GM11168 (cell line): ENCODE measurements at regions not wholly inside any gene's neighbourhood (a gene's known extent, or its start where the extent isn't known, plus 50 kb on each side); places are given as distances from the start of the nearest gene placed in this dataset.

Experiments
- in situ Hi-C: fragments of 300-500 bp; cut with MboI; formaldehyde crosslinking; loops from one replicate; pipeline ENCODE4 v1.12.0; 2022; ENCODE audit warnings: low sequenced_read_pairs; ENCODE audit not compliant: unreplicated experiment

- in situ Hi-C loops: no loop called here
Observed at GRCh38 chr13:106145997-106146864, 389.2 kb downstream of the EFNB2 start.

- in situ Hi-C loops: no loop called here
Observed at GRCh38 chr13:106145070-106145469, 390.4 kb downstream of the EFNB2 start.

GRCh38 chr13:106143930-106144709, 391.3 kb downstream of the EFNB2 start:
- in situ Hi-C loops: no loop called here

DNA sequence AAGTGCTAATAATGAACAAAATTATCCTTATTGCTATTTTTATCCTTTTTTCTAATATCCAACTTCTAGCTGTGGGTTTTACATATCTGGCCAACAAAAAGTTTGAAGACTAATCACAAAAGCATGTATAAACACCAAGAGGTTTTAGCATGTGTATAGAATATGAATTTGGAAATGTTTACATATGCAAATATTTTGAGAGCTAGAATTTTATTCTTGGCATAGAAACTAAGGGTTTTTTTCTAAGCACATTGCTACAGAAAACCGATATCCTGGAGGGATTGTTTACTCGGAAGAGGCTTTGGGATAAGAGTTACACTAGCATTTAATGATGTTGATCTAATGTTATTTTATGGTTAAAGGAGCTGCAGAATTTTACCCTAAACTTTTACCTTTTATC, 392.1 kb downstream of the EFNB2 start:
- in situ Hi-C loops: no loop called here

GRCh38 chr13:106140476-106140875, 395.0 kb downstream of the EFNB2 start:
- in situ Hi-C loops: no loop called here

- in situ Hi-C loops: no loop called here
Observed at GRCh38 chr13:106139942-106140341, 395.5 kb downstream of the EFNB2 start.

- in situ Hi-C loops: no loop called here
Observed at GRCh38 chr13:106139377-106139776, 396.1 kb downstream of the EFNB2 start.

GRCh38 chr13:106138620-106139019, 396.8 kb downstream of the EFNB2 start:
- in situ Hi-C loops: no loop called here

DNA sequence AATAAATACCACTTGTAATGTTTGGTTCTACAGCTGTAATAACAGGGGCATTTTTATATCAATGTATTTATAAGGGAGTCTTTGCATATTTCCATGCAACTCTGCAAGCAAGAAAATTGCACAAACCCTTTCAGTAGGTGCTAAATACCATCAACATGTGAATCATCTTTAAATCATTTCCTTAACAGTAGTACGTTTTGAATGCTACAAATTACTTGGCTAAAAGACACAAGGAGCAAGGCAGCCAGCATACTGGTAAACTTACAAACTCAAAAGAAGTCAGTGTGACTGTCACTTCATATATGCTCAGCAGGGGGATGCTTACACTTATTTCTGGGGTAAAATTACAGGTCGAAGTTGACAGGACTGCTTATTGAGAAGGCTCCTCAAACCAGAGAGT, 402.4 kb downstream of the EFNB2 start:
- in situ Hi-C loops: no loop called here

- in situ Hi-C loops: no loop called here
Observed at GRCh38 chr13:106132216-106132615, 403.2 kb downstream of the EFNB2 start.

DNA sequence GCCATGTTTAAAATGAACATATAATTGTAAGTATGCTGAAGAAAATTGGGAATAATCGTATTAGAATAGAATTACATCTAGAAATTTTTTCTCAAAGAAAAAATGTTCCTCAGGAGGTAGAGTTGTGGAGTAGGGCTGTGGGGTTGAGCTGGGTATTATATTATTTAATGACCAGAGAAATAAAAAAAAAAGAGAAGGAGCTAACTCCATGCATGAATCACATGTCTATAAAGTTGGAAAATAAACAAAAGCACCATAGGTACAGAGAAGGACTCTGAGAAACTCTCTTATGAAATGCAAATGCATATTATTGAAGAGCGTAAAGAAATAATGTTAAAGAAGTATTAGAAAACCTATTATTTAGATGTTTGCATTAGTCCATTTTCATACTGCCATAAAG, 405.5 kb downstream of the EFNB2 start:
- in situ Hi-C loops: no loop called here

DNA sequence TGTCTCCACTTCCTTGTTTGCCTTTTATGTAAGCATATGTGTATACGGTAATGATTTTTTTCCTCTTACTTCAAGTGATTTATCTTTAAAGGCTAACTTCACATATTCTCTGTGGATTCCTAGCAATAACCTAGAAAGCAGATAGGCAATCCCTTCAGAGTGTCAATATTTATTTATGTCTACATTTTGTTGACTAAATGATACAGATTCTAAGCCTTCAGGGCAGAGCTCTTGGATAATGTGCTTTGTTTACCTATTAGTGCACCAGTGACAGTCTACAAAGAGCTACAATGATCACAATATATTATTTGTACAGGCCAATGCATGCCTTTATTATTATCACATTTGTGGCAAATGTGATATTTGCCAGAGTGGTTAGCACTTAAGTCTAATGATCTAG, 406.2 kb downstream of the EFNB2 start:
- in situ Hi-C loops: no loop called here

DNA sequence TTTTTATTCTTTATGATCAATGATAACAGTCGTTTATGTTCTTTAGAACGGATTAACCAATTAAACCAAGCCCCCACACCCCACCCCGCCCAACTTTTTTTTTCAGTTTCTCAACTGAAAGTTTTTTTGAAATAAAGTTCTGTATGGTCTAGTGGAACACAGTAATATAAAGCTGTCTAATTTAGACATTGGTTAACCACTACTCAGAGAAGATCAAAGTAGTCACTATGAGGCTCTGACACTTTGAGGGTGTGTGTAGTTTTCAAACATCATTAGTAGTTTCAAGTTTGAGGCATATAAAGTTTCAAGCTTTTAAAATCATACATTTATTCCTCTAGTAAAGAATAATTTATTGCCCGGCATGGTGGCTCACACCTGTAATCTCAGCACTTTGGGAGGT, 413.2 kb downstream of the EFNB2 start:
- in situ Hi-C loops: no loop called here

GRCh38 chr13:106121173-106121754, 414.2 kb downstream of the EFNB2 start:
- in situ Hi-C loops: no loop called here

GRCh38 chr13:106118996-106119395, 416.5 kb downstream of the EFNB2 start:
- in situ Hi-C loops: no loop called here

DNA sequence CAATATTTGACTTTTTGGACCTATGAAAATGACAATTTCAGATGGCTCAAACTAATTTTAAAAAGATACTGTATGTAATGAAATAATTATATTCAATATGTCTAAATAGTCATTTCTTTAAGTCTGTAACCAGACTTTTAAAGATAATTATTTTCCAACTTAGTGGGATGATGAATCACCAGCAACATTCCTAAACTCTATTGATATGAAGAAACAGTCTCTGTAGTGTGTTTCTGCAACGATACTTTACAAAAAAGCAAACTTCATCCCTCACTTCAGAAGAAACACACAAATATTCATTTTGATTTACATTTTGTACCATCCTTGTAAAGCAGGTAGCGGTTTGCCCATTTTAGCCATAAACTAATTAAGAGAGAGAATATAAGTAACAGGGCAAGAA, 417.4 kb downstream of the EFNB2 start:
- in situ Hi-C loops: no loop called here

DNA sequence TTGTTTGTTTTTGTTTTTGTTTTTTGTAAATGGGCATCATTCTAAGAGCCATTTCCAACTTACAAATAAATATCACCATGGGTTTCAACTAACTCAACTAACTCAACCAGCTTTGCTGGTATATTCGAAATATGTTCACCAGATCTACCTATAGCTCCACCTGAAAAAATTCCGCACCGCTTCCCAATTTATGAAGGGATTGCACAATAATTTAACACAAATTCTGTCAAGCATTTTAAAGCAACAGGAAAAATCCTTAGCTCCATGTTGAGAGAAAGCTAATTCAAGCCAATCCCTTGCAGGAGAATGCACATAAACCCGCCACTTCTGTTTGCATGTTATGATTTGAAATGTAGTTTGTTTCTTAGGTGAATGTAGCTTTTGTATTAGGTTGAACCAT, 417.8 kb downstream of the EFNB2 start:
- in situ Hi-C loops: no loop called here

- in situ Hi-C loops: no loop called here
Observed at GRCh38 chr13:106117035-106117434, 418.4 kb downstream of the EFNB2 start.

DNA sequence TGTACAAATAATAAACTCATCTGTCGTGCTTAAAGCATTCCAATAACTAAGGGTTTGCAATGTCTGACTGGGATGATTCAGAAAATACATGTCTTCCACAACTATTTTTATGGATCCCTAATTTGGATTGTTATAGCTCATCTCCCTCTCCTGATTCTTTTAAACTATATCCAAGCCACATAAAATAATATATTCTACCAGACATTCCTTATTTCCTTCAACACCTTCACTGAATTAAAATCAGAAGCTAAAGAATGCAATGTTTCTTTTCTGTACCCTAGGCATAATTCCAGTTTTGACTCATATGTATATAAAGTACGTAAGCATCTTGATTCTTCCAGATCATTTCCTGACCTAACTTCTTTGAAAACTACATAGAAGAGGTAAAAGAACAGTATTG, 420.4 kb downstream of the EFNB2 start:
- in situ Hi-C loops: no loop called here

GRCh38 chr13:106113796-106114195, 421.7 kb downstream of the EFNB2 start:
- in situ Hi-C loops: no loop called here

DNA sequence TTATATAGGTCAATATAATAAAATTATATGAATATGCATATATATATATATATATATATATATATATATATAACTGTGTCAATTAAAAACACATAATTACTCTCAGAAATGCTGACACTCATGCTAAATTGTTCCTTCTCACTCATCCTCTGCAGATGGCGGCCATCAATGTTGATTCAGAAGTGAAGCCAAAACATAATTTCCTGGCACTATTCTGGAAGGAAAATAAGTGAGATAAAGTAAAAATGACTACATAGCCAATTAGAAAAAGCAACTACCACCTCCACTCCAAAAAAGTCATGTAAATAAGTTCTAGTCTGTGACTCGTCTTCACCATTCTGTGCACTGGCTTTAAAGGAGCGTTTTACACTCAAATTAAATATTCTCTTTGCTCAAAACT, 423.3 kb downstream of the EFNB2 start:
- in situ Hi-C loops: no loop called here
